ENCODE measurements at regions not wholly inside any gene's neighbourhood (a gene's known extent, or its start where the extent isn't known, plus 50 kb on each side); places are given as distances from the start of the nearest gene placed in this dataset.

- no peak overlapping the region for H2AFZ ChIP-seq (ENCODE audit: low read depth, low read length)
- H3K4me3 ChIP-seq (ENCODE audit: low read length), result no peak overlapping the region
- H3K36me3 ChIP-seq (ENCODE audit: insufficient read depth, low read length), result no peaks in the 10 kb centered on the region
- H3K9me2 ChIP-seq (ENCODE audit: insufficient read depth, low read length), result no peaks in the 10 kb centered on the region
- no peak overlapping the region for H3K27ac ChIP-seq (ENCODE audit: low read length)
- H4K20me1 ChIP-seq (ENCODE audit: insufficient read depth), result no peaks in the 10 kb centered on the region
- no peak for TF ChIP-seq CTCF (IDR thresholded peaks at IDR 0.05; ENCODE audit: poor library complexity, severe bottlenecking)
- TF ChIP-seq RAD21 (conservative IDR thresholded peaks at IDR 0.05), result no peak
- no peak for TF ChIP-seq TAF1 (IDR thresholded peaks at IDR 0.05; ENCODE audit: low read depth)
- no peak for TF ChIP-seq POLR2AphosphoS5 (IDR thresholded peaks at IDR 0.05)
- no peak for TF ChIP-seq EZH2 (IDR thresholded peaks at IDR 0.05; ENCODE audit: borderline replicate concordance, insufficient read depth, low read length, poor library complexity, severe bottlenecking)
- no peak for TF ChIP-seq MXI1 (conservative IDR thresholded peaks at IDR 0.05; ENCODE audit: poor library complexity, severe bottlenecking)
- TF ChIP-seq REST (IDR thresholded peaks at IDR 0.05; ENCODE audit: borderline replicate concordance), result no peak
- no peak overlapping the region for H3K4me2 ChIP-seq (ENCODE audit: low read length)
- H3K79me2 ChIP-seq (replicated peaks; ENCODE audit: insufficient read depth, low read length), result no peaks in the 10 kb centered on the region
- H3K9me3 ChIP-seq (ENCODE audit: low read length), result no peaks in the 10 kb centered on the region
- no peaks in the 10 kb centered on the region for H3K27me3 ChIP-seq (ENCODE audit: insufficient read depth, low read depth, low read length)
- no peak overlapping the region for H3K9ac ChIP-seq (ENCODE audit: low read length)
- no peaks in the 10 kb centered on the region for H3F3A ChIP-seq (ENCODE audit: insufficient read depth, low read length, poor library complexity, severe bottlenecking)
These were observed 390.4 kb downstream of the KLF5 start for GRCh38 chr13:73449252-73449651.

GRCh38 chr13:73440296-73440895, 381.6 kb downstream of the KLF5 start:
- Histone ChIP-seq H3K27ac (ENCODE audit: low read length) (no peak overlapping the region), H3K79me2 (replicated peaks; ENCODE audit: insufficient read depth, low read length) (no peaks in the 10 kb centered on the region), H3K4me2 (ENCODE audit: low read length) (no peak overlapping the region), H3K9me2 (ENCODE audit: insufficient read depth, low read length) (no peaks in the 10 kb centered on the region), H3K36me3 (ENCODE audit: insufficient read depth, low read length) (no peaks in the 10 kb centered on the region), H3F3A (ENCODE audit: insufficient read depth, low read length, poor library complexity, severe bottlenecking) (no peaks in the 10 kb centered on the region), H4K20me1 (ENCODE audit: insufficient read depth) (no peaks in the 10 kb centered on the region), H3K9me3 (ENCODE audit: low read length) (peaks cover 12% of the 10 kb centered on the region), H3K9ac (ENCODE audit: low read length) (no peak overlapping the region), H3K4me3 (ENCODE audit: low read length) (no peak overlapping the region), H2AFZ (ENCODE audit: low read depth, low read length) (no peak overlapping the region), H3K27me3 (ENCODE audit: insufficient read depth, low read depth, low read length) (no peaks in the 10 kb centered on the region)
- no peak for TF ChIP-seq CTCF (IDR thresholded peaks at IDR 0.05; ENCODE audit: poor library complexity, severe bottlenecking)
- no peak for TF ChIP-seq TAF1 (IDR thresholded peaks at IDR 0.05; ENCODE audit: low read depth)
- no peak for TF ChIP-seq EZH2 (IDR thresholded peaks at IDR 0.05; ENCODE audit: borderline replicate concordance, insufficient read depth, low read length, poor library complexity, severe bottlenecking)
- no peak for TF ChIP-seq SMC3 (conservative IDR thresholded peaks at IDR 0.05; ENCODE audit: poor library complexity)
- no peak for TF ChIP-seq RAD21 (conservative IDR thresholded peaks at IDR 0.05)
- TF ChIP-seq MXI1 (conservative IDR thresholded peaks at IDR 0.05; ENCODE audit: poor library complexity, severe bottlenecking), result no peak
- no peak for TF ChIP-seq EP300 (conservative IDR thresholded peaks at IDR 0.05; ENCODE audit: poor library complexity, severe bottlenecking)
- no peak for TF ChIP-seq REST (IDR thresholded peaks at IDR 0.05; ENCODE audit: borderline replicate concordance)
- TF ChIP-seq POLR2AphosphoS5 (IDR thresholded peaks at IDR 0.05), result no peak

All from neural cell (in vitro differentiated cells).